GM12864 (cell line): ENCODE measurements at regions not wholly inside any gene's neighbourhood (a gene's known extent, or its start where the extent isn't known, plus 50 kb on each side); places are given as distances from the start of the nearest gene placed in this dataset.
"Not testable (repeated sequence)": the region's sequence is repeated elsewhere in the genome, so short reads cannot be mapped to it uniquely, and the experiment has no call there.

Source experiments
- DNase-seq: peaks from one replicate; pipeline ENCODE4 v3.0.0-alpha.2; 2011; ENCODE audit warnings: low read depth
- H3K4me3 ChIP-seq: 2 replicates; pipeline ENCODE4 v1.5.1; 2011; ENCODE audit warnings: mild to moderate bottlenecking, low read depth, low read length, control low read depth
- TF ChIP-seq, protein P1 (sequence below): IDR thresholded peaks from 2 replicates; pipeline ENCODE4 v1.5.1; 2011; ENCODE audit warnings: low read depth, mild to moderate bottlenecking, moderate library complexity, low read length, control low read depth, inconsistent platforms; ENCODE audit errors: missing control alignments

DNA sequence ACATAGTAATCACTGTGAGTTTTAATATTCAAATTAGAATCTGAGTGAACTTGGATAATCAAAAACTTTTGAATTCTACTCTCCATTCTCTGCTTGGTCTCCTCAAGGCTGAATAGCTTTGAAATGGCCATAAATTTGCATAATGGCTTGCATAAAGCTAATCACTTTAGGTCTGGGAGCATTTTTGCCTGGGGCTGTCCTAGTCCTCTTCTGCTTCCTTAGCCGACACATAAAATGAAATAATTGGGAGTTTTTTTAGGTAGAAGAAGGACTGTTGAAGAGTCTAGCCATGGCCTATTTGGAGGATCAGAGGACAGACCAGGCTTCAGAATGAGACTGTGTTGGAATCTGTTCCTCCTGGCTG, 91.4 kb upstream of the EEF2KMT start:
- TF ChIP-seq, protein P1, sequence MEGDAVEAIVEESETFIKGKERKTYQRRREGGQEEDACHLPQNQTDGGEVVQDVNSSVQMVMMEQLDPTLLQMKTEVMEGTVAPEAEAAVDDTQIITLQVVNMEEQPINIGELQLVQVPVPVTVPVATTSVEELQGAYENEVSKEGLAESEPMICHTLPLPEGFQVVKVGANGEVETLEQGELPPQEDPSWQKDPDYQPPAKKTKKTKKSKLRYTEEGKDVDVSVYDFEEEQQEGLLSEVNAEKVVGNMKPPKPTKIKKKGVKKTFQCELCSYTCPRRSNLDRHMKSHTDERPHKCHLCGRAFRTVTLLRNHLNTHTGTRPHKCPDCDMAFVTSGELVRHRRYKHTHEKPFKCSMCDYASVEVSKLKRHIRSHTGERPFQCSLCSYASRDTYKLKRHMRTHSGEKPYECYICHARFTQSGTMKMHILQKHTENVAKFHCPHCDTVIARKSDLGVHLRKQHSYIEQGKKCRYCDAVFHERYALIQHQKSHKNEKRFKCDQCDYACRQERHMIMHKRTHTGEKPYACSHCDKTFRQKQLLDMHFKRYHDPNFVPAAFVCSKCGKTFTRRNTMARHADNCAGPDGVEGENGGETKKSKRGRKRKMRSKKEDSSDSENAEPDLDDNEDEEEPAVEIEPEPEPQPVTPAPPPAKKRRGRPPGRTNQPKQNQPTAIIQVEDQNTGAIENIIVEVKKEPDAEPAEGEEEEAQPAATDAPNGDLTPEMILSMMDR: no peak
- no peak for DNase-seq
- no peak overlapping the region for H3K4me3 ChIP-seq

DNA sequence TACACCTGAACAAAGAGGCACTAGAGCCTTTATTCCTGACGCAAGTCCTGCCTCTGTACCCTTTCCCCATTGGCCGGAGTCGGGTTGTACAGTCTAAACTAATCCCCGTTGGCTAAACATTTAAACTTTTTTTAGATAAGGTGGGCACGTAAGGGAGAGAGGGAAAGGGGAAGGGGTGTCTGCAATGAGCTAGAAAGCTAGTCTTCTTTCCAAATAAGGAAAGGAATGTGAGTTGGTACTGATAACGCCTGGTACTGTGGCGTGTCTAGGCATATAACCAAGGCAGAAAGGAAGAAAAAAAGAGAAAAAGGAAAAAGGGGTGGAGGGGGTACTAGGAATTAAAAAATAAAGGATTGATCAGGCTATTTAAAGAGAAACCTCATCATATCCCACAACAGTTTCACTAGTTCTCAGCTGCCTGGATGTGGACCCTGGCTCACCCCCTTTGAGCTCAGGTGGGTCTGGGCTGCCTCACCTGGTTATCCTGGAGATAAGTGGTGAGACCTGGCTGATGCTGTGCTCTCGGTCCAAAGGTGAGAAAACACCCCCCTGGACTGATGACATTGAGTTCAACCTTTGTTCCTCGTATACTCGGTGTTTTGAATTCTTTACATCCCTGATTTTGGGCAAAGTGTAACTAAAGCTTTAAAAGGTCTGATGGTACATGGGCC, 90.9 kb upstream of the EEF2KMT start:
- no peak overlapping the region for H3K4me3 ChIP-seq
- TF ChIP-seq, protein P1: no peak
- no peak for DNase-seq

DNA sequence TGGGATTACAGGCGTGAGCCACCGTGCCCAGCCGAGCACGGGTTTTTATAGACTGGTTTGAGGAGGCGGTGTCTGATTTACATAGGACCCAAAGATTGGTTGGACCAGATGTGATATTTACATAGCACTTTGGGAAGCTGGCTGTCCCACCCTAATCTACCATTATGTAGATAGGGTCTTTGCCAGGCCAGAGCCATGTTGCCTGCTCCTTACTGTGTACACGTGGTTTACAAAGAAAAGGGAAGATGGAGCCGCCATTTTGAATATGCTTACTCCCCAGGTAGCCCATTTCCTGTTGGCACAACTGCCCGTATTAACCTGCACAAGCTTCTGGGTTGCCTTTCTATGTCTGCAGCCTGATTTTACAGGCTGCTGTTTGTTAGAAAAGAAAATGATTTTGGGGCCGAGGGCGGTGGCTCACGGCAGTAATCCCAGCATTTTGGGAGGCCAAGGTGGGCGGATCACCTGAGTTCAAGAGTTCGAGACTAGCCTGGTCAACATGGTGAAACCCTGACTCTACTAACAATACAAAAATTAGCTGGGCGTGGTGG, 89.9 kb upstream of the EEF2KMT start:
- H3K4me3 ChIP-seq: no peak overlapping the region
- TF ChIP-seq, protein P1: no peak
- no peak for DNase-seq

DNA sequence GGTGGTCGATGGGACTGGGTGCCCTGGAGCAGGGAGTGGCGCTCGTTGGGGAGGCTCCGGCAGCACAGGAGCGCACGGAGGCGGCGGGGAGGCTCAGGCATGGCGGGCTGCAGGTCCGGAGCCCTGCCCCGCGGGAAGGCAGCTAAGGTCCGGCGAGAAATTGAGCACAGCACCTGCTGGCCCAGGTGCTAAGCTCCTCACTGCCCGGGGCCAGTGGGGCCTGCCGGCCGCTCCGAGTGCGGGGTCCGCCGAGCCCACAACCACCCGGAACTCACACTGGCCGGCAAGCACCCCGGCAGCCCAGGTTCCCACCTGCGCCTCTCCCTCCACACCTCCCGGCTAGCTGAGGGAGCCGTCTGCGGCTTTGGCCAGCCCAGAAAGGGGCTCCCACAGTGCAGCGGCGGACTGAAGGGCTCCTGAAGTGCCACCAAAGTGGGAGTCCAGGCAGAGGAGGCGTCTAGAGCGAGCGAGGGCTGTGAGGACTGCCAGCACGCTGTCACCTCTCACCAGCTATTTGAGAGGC, 88.8 kb upstream of the EEF2KMT start:
- DNase-seq: no peak
- TF ChIP-seq, protein P1: no peak
- H3K4me3 ChIP-seq: no peak overlapping the region

DNA sequence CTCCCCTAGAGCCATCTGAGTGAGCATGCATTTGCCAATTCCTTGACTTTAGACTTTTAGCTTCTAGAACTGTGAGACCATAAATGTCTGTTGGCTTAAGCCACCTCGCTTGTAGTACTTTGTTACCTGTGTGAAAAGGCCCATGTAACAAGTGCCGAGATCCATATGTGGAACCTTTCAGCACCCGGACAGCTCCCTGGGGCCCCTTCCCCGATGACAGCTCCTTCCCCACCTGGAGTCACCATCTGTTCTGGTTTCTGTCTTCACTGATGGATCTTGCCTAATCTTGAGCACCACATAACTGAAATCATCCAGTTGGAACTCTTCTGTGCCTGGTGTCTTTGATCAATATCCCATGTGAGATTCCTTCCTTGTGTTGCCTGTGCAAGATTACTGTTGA, 78.9 kb upstream of the EEF2KMT start:
- TF ChIP-seq, protein P1: no peak
- DNase-seq: no peak
- H3K4me3 ChIP-seq: no peak overlapping the region

DNA sequence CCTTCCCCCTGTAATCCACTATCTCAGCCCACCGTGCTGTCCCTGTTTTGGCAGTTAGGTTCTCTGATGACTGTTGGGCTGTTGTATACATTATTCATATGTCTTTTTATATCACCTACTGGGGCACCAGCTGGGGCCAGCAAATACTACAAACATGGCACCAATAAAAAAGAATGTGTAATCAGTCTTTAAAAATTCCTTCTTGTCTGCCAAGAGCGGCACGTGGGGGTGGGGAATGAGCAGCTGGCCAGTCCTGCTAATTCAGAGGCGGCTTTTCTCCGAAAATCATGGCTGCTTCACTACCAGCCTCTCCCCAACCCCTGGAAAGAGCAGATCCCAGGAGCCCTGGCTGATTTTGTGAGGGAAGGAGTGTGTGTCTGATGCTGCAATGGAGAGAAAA, 77.7 kb upstream of the EEF2KMT start:
- H3K4me3 ChIP-seq: no peak overlapping the region
- TF ChIP-seq, protein P1: no peak
- DNase-seq: no peak

DNA sequence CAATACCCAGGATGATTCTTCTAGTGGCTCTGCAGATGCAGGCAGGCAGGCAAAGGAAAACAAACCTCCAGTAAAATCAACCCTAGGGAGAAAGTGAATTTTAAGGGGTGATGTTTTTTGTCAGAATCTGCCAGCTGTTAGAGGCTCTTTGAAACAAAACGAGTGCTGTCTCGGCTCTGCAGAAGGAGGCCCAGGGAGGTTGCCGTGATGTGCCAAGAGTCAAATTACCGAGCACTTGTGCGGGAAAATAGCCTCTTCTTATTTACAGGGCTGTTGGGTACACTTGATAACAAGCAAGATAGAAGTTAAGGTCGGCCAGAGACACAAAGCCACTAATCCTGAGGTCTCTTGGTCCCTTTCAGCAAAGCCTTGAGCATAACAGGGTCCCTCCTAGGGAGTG, 68.9 kb upstream of the EEF2KMT start:
- TF ChIP-seq, protein P1: no peak
- no peak for DNase-seq
- H3K4me3 ChIP-seq: no peak overlapping the region

DNA sequence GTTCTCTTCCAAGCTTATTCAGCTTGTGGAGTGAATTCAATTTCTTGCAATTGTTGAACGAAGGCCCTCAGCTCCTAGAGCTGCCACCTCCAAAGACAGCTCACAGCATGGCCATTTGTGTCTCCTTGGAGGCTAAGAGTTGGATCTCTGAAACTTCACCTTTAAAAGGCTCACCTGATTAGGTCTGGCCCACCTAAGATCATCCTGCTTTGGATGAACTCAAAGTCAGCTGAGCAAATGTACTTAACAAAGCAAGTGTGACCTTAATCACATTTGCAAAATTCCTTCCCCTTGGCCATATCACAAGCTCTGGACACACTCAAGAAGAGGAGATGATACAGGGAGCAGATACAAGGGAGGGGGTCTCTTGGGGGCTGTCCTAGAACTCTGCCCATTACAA, 67.8 kb upstream of the EEF2KMT start:
- not testable (repeated sequence) for DNase-seq, H3K4me3 ChIP-seq

DNA sequence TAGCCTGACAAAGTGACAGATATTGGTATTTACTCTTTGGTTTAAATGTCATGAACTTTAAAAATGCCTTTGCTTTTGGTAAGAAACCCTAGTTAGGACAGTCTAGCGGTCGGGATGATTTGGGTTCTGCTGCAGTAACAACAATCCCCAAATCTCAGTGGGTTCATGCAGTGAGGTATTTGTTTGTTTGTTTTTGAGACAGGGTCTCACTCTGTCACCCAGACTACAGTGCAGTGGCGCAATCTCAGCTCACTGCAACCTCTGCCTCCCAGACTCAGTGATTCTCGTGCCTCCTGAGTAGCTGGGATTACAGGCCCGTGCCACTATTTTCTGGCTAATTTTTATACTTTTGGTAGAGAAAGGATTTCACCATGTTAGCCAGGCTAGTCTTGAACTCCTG, 65.2 kb upstream of the EEF2KMT start:
- H3K4me3 ChIP-seq, DNase-seq: not testable (repeated sequence)

DNA sequence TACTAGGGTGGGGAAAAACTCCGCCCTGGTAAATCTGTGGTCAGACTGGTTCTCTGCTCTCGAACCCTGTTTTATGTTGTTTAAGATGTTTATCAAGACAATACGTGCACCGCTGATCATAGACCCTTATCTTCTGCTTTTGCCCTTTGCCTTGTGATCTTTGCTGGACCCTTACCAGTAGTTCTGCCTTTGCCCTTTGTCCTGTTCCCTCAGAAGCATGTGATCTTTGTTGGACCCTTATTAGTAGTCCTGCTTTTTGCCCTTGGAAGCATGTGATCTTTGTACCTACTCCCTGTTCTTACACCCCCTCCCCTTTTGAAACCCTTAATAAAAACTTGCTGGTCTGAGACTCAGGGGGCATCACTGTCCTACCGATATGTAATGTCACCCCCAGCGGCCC, 64.3 kb upstream of the EEF2KMT start:
- H3K4me3 ChIP-seq, DNase-seq: not testable (repeated sequence)
